B cell (primary cell): ENCODE measurements at regions not wholly inside any gene's neighbourhood (a gene's known extent, or its start where the extent isn't known, plus 50 kb on each side); places are given as distances from the start of the nearest gene placed in this dataset.
"Not testable (repeated sequence)": the region's sequence is repeated elsewhere in the genome, so short reads cannot be mapped to it uniquely, and the experiment has no call there.

Experiments
- ATAC-seq: fragments of 200-7000 bp; cut with Tn5 transposase; one replicate; pipeline ENCODE4 v1.10.0; 2021; ENCODE audit warnings: low read depth, mild to moderate bottlenecking, moderate number of reproducible peaks, moderate library complexity
- CTCF ChIA-PET: fragments of 350-600 bp; sonication (Branson Sonifier 250); formaldehyde crosslinking; loops from one replicate; lab custom pipeline; 2021; ENCODE audit warnings: antibody characterized with exemption, inconsistent platforms; lab: Charles Lee
- POLR2A ChIA-PET: fragments of 350-600 bp; sonication (Branson Sonifier 250); formaldehyde crosslinking; loops from one replicate; lab custom pipeline; 2021; ENCODE audit warnings: antibody characterized with exemption; lab: Charles Lee
- DNase-seq: peaks from one replicate; pipeline ENCODE4 v3.0.0; 2013
- H2AFZ ChIP-seq: 2 replicates; pipeline ENCODE4 v1.6.1; 2012; ENCODE audit warnings: mild to moderate bottlenecking, low read depth, low read length; ENCODE audit not compliant: insufficient read depth, poor library complexity, severe bottlenecking
- H3K27ac ChIP-seq, 2 donors: 1 replicate in 1 of 2; 2 replicates in 1 of 2; pipeline ENCODE4 v1.5.1; 2012 to 2013; ENCODE audit warnings: low read length in 2 of 2, mild to moderate bottlenecking in 2 of 2, moderate library complexity in 1 of 2
- H3K27me3 ChIP-seq, 4 experiments: fragments of 200-600 bp in 1 of 4; sonication (generic) in 1 of 4; replicated peaks in 1 of 4; 1 replicate in 2 of 4; 2 replicates in 2 of 4; pipeline versions ENCODE4 v1.6.1 to v1.7.0; 2013 to 2016; ENCODE audit warnings: low read length in 3 of 4, mild to moderate bottlenecking in 2 of 4, mixed read lengths in 1 of 4, moderate library complexity in 1 of 4; ENCODE audit not compliant: insufficient read depth in 4 of 4, control insufficient read depth in 3 of 4; ENCODE audit errors: control extremely low read depth in 1 of 4
- H3K36me3 ChIP-seq, 2 experiments: replicated peaks in 1 of 2; 1 replicate in 1 of 2; 2 replicates in 1 of 2; pipeline versions ENCODE4 v1.6.1 to v1.7.1; 2013; ENCODE audit warnings: low read length in 1 of 2; ENCODE audit not compliant: insufficient read depth in 2 of 2, control insufficient read depth in 1 of 2; ENCODE audit errors: control extremely low read depth in 1 of 2, extremely low read depth in 1 of 2
- H3K4me1 ChIP-seq, 2 donors: fragments of 200-600 bp in 1 of 2; sonication (generic) in 1 of 2; 1 replicate in 1 of 2; 2 replicates in 1 of 2; pipeline versions ENCODE4 v1.5.1 to v1.6.1; 2013 to 2017; ENCODE audit warnings: low read length in 2 of 2; ENCODE audit not compliant: control insufficient read depth in 2 of 2, insufficient read depth in 2 of 2
- H3K4me2 ChIP-seq: replicated peaks from 2 replicates; pipeline ENCODE3; 2012; ENCODE audit warnings: mild to moderate bottlenecking, low read depth, low read length; ENCODE audit not compliant: poor library complexity, severe bottlenecking
- H3K4me3 ChIP-seq, 5 experiments: fragments of 200-600 bp in 1 of 5; sonication (generic) in 1 of 5; 1 replicate in 3 of 5; 2 replicates in 2 of 5; pipeline versions ENCODE4 v1.5.1 to v1.7.0; 2011 to 2016; ENCODE audit warnings: low read length in 4 of 5, mild to moderate bottlenecking in 4 of 5, low read depth in 2 of 5, control low read depth in 1 of 5, moderate library complexity in 1 of 5; ENCODE audit not compliant: insufficient read depth in 1 of 5; ENCODE audit errors: control extremely low read depth in 1 of 5, extremely low read depth in 1 of 5
- H3K79me2 ChIP-seq: fragments of 200-600 bp; sonication (generic); one replicate; pipeline ENCODE4 v1.6.0; 2016; ENCODE audit warnings: low read length; ENCODE audit not compliant: control insufficient read depth, insufficient read depth
- H3K9ac ChIP-seq: fragments of 200-600 bp; sonication (generic); 2 replicates; pipeline ENCODE4 v1.6.1; 2017; ENCODE audit warnings: mild to moderate bottlenecking, low read length, moderate library complexity
- H3K9me3 ChIP-seq, 3 donors: one replicate each; pipeline versions ENCODE4 v1.6.1 to v1.7.1; 2013; ENCODE audit warnings: low read length in 2 of 3; ENCODE audit not compliant: control insufficient read depth in 2 of 3, insufficient read depth in 1 of 3; ENCODE audit errors: control extremely low read depth in 1 of 3
- H4K20me1 ChIP-seq: 2 replicates; pipeline ENCODE4 v1.6.0; 2012; ENCODE audit warnings: mild to moderate bottlenecking, low read length; ENCODE audit not compliant: insufficient read depth, control insufficient read depth, poor library complexity, severe bottlenecking
- H3K27ac Mint-ChIP-seq: one replicate; pipeline ENCODE4 v1.8.0; 2021; ENCODE audit warnings: mixed read lengths
- H3K27me3 Mint-ChIP-seq: one replicate; pipeline ENCODE4 v1.8.0; 2021; ENCODE audit warnings: mixed read lengths
- H3K4me1 Mint-ChIP-seq: one replicate; pipeline ENCODE4 v1.8.0; 2021; ENCODE audit warnings: mixed read lengths
- H3K4me3 Mint-ChIP-seq: one replicate; pipeline ENCODE4 v1.8.0; 2021; ENCODE audit warnings: mixed read lengths
- H3K9me3 Mint-ChIP-seq: one replicate; pipeline ENCODE4 v1.8.0; 2022; ENCODE audit warnings: mixed read lengths; ENCODE audit not compliant: insufficient read depth
- WGBS: methylation state at CpG from one replicate; pipeline ENCODE4 v1.1.5; 2013; ENCODE audit warnings: missing lambda C conversion rate; ENCODE audit not compliant: insufficient coverage; 5-methylcytosine and 5-hydroxymethylcytosine counted together
- intact Hi-C: fragments of 100-400 bp; cut with micrococcal nuclease; formaldehyde crosslinking; loops from one replicate; pipeline ENCODE4 v1.10.0; 2022

DNA sequence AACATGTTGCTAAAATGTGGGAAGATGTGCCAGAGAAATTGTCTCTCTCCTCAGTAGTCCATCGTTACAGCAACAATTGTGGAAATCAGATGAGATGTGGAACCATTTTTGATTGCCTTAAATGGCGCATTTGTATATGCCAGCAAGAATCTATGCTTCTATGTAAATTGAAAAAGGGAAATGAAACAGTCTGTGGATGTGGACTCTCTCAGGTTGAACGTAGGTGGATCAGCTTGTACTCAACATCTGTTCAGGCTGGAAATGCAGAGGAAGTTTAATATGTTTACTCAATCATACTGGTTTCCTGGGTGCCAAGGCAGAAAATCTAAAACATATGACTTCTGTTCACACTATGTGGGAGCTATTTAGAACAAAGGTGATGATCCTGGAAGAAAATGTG lies 490.7 kb upstream of the ZNF337 start:
- H3K27me3 ChIP-seq, H3K27me3 Mint-ChIP-seq, H3K4me2 ChIP-seq, H3K4me1 Mint-ChIP-seq, H3K36me3 ChIP-seq, H3K4me1 ChIP-seq, H3K27ac Mint-ChIP-seq, H3K79me2 ChIP-seq, DNase-seq, ATAC-seq, H3K9me3 ChIP-seq, H3K9ac ChIP-seq, H3K27ac ChIP-seq, POLR2A ChIA-PET, intact Hi-C loops, CTCF ChIA-PET, H3K9me3 Mint-ChIP-seq, H4K20me1 ChIP-seq, H2AFZ ChIP-seq, H3K4me3 Mint-ChIP-seq, H3K4me3 ChIP-seq: not testable (repeated sequence)
- WGBS = 67% methylated on average over 3 of the region's 3 CpGs

DNA sequence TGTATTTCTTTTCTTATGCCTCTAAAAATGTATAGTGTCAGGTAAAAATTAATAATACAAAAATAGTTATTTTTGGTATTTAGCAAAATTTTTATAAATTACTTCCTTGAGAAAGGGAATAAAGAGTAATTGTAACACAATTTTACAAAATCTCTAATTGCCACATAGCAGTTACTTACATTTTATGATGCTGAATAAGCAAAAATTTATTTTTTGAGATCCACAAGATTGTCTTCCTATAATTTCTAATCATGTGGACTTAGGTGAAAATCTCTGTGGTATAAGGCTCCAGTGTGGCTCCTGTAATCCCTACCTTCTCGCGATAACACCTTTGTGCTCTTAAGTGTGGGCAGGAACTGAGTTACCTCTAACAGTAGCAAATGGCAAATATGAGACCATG lies 487.1 kb upstream of the ZNF337 start:
- ATAC-seq, H4K20me1 ChIP-seq, H3K27me3 Mint-ChIP-seq, H3K79me2 ChIP-seq, H2AFZ ChIP-seq, H3K27ac Mint-ChIP-seq, H3K36me3 ChIP-seq, H3K9ac ChIP-seq, H3K4me1 ChIP-seq, H3K4me3 Mint-ChIP-seq, POLR2A ChIA-PET, H3K4me1 Mint-ChIP-seq, DNase-seq, H3K27me3 ChIP-seq, H3K4me3 ChIP-seq, CTCF ChIA-PET, H3K4me2 ChIP-seq, H3K27ac ChIP-seq, H3K9me3 Mint-ChIP-seq, intact Hi-C loops, H3K9me3 ChIP-seq: not testable (repeated sequence)
- WGBS = no CpG with 5 or more reads among the region's 2 CpGs

GRCh38 chr20:26181364-26181763 lies 484.7 kb upstream of the ZNF337 start:
- H3K79me2 ChIP-seq, H3K36me3 ChIP-seq, ATAC-seq, H4K20me1 ChIP-seq, H3K27ac Mint-ChIP-seq, H2AFZ ChIP-seq, H3K4me3 ChIP-seq, H3K9ac ChIP-seq, DNase-seq, intact Hi-C loops, H3K9me3 ChIP-seq, CTCF ChIA-PET, H3K4me1 Mint-ChIP-seq, H3K27ac ChIP-seq, POLR2A ChIA-PET, H3K27me3 Mint-ChIP-seq, H3K4me1 ChIP-seq, H3K27me3 ChIP-seq, H3K4me2 ChIP-seq, H3K4me3 Mint-ChIP-seq, H3K9me3 Mint-ChIP-seq: not testable (repeated sequence)
- 91% methylated on average over 2 of the region's 2 CpGs for WGBS

DNA sequence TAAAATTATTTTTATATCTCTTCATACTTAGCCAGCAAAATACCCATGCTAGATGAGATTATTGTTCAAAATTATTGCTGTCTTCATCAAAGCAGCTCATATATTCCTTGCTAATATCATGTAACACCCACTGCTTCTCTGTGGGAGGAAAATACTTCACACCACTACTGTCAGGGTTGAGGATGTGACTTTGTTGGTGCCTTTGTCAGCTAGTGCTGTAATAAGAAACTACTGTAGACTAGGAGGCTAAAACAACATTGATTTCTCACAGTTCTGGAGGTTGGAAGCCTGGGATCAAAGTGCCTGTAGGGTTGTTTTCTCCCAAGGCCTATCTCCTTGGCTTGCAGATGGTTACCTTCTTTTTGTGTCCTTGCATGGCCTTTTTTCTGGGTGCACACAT lies 475.2 kb upstream of the ZNF337 start:
- H4K20me1 ChIP-seq, H3K27ac Mint-ChIP-seq, H3K4me1 Mint-ChIP-seq, POLR2A ChIA-PET, H3K36me3 ChIP-seq, ATAC-seq, H3K4me3 ChIP-seq, H3K27me3 Mint-ChIP-seq, H3K4me3 Mint-ChIP-seq, H3K4me2 ChIP-seq, H2AFZ ChIP-seq, H3K9ac ChIP-seq, H3K9me3 ChIP-seq, CTCF ChIA-PET, DNase-seq, H3K4me1 ChIP-seq, H3K79me2 ChIP-seq, H3K27ac ChIP-seq, H3K9me3 Mint-ChIP-seq, intact Hi-C loops, H3K27me3 ChIP-seq: not testable (repeated sequence)
